SJCRH30 (cell line): ENCODE measurements at regions not wholly inside any gene's neighbourhood (a gene's known extent, or its start where the extent isn't known, plus 50 kb on each side); places are given as distances from the start of the nearest gene placed in this dataset.
"Not testable (repeated sequence)": the region's sequence is repeated elsewhere in the genome, so short reads cannot be mapped to it uniquely, and the experiment has no call there.

Experiments used
- DNase-seq, 2 experiments: peaks; one replicate each; pipeline ENCODE4 v3.0.0-alpha.2; 2015 to 2020
- H3K27ac ChIP-seq: fragments of 250-450 bp; sonication (Bioruptor Pico); 2 replicates; pipeline ENCODE4 v1.5.1; 2020; ENCODE audit warnings: mild to moderate bottlenecking, moderate library complexity
- H3K27me3 ChIP-seq: fragments of 250-450 bp; sonication (Bioruptor Pico); 2 replicates; pipeline ENCODE4 v1.5.1; 2020; ENCODE audit warnings: mild to moderate bottlenecking, moderate library complexity
- H3K36me3 ChIP-seq: fragments of 250-450 bp; sonication (Bioruptor Pico); 2 replicates; pipeline ENCODE4 v1.5.1; 2020; ENCODE audit warnings: mild to moderate bottlenecking, moderate library complexity
- H3K4me1 ChIP-seq: fragments of 250-450 bp; sonication (Bioruptor Pico); 2 replicates; pipeline ENCODE4 v1.5.1; 2020; ENCODE audit warnings: mild to moderate bottlenecking, moderate library complexity
- H3K4me3 ChIP-seq: fragments of 250-450 bp; sonication (Bioruptor Pico); 2 replicates; pipeline ENCODE4 v1.5.1; 2020; ENCODE audit warnings: mild to moderate bottlenecking, moderate library complexity
- H3K9me3 ChIP-seq: fragments of 250-450 bp; sonication (Bioruptor Pico); replicated peaks from 2 replicates; pipeline ENCODE4 v1.5.1; 2020; ENCODE audit warnings: mild to moderate bottlenecking, moderate library complexity

DNA sequence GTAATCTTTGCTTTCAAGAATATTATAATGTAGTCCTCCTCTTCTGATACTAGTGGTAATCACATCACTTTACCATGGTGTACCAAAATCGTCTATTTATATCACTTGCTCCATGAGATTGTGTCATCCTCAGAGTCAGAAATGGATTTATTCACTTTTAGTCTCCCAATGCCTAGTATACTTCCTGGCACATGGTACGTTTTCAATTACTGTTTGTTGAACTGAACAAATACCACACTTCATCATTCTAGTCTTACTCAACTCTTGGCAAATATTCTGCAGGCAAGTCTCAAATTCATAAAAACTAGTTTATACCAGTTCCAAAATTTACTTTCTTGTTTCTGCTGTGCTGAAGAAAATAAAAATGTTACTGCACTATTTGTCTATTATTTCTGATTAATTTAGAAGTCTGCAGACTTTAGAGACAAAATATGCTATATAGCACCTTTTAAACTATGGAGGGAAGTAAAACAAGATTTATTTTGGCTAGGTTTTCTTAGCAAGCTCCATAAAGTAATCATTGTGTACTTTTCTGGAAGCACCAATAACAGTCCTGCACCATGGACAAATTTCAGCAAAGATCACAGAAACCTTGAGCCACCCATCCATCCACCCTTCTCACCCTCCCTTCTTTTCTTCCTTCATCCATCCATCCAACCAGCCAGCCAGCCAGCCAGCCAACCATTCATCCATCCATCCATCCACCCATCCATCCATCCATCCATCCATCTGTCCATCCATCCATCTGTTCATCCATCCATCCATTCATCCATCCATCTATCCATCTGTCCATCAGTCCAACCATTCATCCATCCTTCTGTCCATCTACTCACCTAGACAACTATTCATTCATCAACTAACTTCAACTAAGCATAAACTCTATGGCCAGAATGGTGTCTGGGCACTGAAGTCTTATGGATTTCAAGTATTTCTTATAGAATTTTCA, 102.1 kb upstream of the STMND1 start:
- Histone ChIP-seq H3K36me3 (no peaks in the 10 kb centered on the region), H3K27me3 (no peaks in the 10 kb centered on the region), H3K4me3 (no peak overlapping the region), H3K4me1 (no peaks in the 10 kb centered on the region), H3K27ac (no peak overlapping the region), H3K9me3 (no peaks in the 10 kb centered on the region)
- no peak for DNase-seq

DNA sequence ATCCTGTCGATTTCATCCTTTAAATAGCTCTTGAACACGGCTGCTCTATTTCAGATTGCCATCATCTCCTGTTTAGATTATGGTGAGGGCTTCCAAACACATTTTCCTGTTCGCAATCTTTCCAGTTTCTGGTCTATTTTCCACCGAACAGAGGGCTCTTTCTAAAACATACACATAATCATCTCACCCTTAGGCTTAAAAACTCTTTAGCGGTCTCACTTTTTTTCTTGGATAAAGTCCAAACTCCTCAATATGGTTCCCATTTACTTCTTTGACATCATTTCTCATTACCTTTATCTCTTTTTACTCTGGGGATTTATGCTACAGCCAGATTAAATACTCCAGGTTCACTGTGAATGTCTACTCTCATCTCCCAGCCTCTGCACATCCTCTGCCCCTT, 103.4 kb upstream of the STMND1 start:
- Histone ChIP-seq H3K4me3 (no peak overlapping the region), H3K36me3 (no peaks in the 10 kb centered on the region), H3K9me3 (no peaks in the 10 kb centered on the region), H3K4me1 (no peaks in the 10 kb centered on the region), H3K27ac (no peak overlapping the region), H3K27me3 (no peaks in the 10 kb centered on the region)
- DNase-seq = no peak

DNA sequence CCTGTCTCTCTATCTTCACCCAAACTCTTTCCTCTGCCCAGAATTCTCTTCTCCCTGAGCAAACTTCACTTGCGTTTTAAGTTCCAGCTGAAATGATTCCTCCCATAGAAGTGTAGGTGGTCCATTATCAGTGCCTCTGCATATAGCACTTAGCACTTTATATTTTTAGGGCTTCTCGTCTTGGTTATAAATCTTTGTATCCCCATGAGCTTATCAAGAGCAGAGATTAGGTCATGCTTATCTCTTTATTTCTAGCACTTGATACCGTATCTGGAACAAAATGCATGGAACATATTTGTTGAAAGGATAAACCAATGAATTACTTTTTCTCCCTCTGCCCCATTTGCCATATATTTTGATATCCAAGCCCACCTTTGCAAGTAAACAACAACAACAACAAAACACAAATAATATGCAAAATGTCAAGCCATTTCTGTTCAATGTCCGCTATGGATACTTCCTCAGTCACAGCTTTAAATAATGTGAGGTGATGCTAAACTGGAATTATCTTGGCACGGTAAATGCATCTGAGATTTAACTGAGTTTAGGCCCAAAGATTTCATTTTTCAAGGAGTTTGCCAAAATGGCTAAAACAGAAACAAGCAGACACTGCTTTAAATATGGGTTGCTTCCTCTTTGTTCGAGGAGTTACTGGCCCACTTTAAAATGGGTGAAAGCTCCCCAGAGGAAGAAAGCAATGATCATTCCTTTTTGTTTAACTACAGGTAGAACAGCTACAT, 106.2 kb upstream of the STMND1 start:
- Histone ChIP-seq H3K9me3 (no peaks in the 10 kb centered on the region), H3K4me1 (no peaks in the 10 kb centered on the region), H3K27ac (no peak overlapping the region), H3K36me3 (no peaks in the 10 kb centered on the region), H3K4me3 (no peak overlapping the region), H3K27me3 (no peaks in the 10 kb centered on the region)
- DNase-seq = no peak

DNA sequence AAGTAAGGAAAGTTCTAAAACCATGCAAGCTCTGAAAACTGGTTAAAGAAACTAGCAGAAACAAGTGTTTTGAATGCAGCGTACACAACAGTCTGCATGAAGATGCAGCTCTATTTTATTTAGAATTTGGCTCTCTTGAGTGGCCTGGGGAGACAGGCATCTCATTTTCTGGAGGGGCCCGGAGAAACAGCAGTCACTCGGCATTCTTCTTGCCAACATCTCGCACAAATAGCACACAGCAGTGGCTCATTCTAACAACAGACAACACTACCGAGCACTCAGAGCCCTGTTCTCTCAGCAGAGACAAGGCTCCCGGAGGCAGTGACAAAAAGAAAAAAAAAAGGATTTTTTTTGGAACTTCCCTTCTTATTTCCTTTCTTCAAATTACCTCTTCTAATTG, 108.5 kb upstream of the STMND1 start:
- Histone ChIP-seq H3K36me3 (no peaks in the 10 kb centered on the region), H3K4me3 (no peak overlapping the region), H3K4me1 (no peaks in the 10 kb centered on the region), H3K27me3 (no peaks in the 10 kb centered on the region), H3K9me3 (no peaks in the 10 kb centered on the region), H3K27ac (no peak overlapping the region)
- DNase-seq = no peak

DNA sequence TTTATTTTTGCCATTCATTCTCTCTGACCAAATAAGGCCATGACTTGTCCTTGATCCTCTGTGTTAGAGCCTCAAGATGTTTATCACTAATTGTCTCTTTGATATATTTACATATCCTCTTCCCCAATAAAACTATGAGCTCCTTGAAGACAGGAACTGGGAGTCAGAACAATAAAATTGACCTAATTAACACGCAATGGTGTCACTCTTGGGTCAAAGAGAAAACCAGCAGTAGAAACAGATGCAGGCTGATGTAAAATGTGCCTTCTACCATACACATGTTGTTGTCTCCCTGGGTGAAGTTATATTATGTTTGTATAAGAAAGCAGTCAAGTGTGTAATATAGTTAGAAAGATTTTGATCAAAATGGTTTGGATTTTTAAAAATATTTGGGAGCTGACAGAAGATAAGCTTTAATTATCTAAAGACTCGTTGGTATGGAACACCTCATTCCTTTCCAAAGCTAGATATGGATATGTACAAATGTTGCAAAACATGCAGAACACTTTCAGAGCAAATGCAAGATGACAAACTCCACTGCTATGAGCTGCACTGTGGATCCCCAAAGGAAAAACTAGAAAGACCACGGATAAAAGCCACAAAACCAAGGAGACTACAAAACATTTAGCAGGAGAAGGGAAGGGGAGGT, 109.7 kb upstream of the STMND1 start:
- Histone ChIP-seq H3K36me3 (no peaks in the 10 kb centered on the region), H3K27me3 (no peaks in the 10 kb centered on the region), H3K27ac (no peak overlapping the region), H3K4me1 (no peaks in the 10 kb centered on the region), H3K9me3 (no peaks in the 10 kb centered on the region), H3K4me3 (no peak overlapping the region)
- DNase-seq = no peak

DNA sequence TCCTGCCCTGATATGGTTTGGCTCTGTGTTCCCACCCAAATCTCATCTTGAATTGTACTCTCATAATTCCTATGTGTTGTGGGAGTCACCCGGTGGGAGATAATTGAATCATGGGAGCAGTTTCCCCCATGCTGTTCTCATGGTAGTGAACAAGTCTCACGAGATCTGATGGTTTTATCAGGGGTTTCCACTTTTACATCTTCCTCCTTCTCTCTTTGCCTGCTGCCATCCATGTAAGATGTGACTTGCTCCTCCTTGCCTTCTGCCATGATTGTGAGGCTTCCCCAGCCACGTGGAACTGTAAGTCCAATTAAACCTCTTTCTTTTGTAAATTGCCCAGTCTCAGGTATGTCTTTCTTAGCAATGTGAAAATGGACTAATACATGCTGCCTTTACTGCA, 111.9 kb upstream of the STMND1 start:
- H3K27me3 ChIP-seq, DNase-seq, H3K27ac ChIP-seq, H3K36me3 ChIP-seq, H3K9me3 ChIP-seq, H3K4me3 ChIP-seq, H3K4me1 ChIP-seq: not testable (repeated sequence)

DNA sequence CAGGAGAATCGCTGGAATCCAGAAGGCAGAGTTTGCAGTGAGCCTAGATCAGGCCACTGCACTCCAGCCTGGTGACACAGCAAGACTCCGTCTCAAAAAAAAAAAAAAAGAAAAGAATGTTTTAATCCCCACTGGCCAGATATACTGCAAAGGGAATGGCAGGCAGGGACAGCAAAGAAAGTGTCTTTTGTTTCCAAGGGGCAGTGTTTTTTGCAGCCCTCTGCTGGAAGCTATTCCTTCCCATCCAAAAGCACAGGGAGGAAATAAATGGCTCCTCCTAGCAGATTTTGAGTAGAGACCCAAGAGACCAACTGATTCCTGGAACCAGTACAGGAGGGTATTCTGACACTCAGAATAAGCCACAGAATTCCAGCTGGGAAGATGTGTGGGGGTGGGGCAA, 112.5 kb upstream of the STMND1 start:
- Histone ChIP-seq H3K27ac (no peak overlapping the region), H3K27me3 (no peaks in the 10 kb centered on the region), H3K36me3 (no peaks in the 10 kb centered on the region), H3K4me1 (peaks cover 7% of the 10 kb centered on the region), H3K4me3 (no peak overlapping the region), H3K9me3 (no peaks in the 10 kb centered on the region)
- DNase-seq = no peak

DNA sequence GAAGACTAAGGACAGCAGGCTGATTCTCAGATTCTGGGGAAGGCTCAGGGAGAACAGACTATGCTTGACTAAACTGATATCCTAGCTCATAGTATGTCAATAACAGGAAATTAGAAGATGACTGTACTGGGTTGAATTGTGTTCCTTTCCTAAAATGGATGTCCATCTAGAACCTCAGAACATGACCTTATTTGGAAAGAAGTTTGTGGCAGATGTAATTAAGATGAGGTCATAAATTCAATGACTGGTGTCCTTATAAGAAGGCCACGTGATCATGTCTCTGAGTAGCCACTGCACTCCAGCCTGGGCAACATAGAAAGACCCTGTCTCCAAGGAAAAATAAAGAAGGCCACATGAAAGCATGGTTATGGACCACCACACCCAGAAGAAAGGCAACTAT, 113.9 kb upstream of the STMND1 start:
- DNase-seq = no peak
- no peak overlapping the region for H3K27ac ChIP-seq
- no peaks in the 10 kb centered on the region for H3K9me3 ChIP-seq
- peaks cover 12% of the 10 kb centered on the region for H3K4me1 ChIP-seq
- H3K36me3 ChIP-seq = no peaks in the 10 kb centered on the region
- H3K4me3 ChIP-seq = no peak overlapping the region
- H3K27me3 ChIP-seq = no peaks in the 10 kb centered on the region

DNA sequence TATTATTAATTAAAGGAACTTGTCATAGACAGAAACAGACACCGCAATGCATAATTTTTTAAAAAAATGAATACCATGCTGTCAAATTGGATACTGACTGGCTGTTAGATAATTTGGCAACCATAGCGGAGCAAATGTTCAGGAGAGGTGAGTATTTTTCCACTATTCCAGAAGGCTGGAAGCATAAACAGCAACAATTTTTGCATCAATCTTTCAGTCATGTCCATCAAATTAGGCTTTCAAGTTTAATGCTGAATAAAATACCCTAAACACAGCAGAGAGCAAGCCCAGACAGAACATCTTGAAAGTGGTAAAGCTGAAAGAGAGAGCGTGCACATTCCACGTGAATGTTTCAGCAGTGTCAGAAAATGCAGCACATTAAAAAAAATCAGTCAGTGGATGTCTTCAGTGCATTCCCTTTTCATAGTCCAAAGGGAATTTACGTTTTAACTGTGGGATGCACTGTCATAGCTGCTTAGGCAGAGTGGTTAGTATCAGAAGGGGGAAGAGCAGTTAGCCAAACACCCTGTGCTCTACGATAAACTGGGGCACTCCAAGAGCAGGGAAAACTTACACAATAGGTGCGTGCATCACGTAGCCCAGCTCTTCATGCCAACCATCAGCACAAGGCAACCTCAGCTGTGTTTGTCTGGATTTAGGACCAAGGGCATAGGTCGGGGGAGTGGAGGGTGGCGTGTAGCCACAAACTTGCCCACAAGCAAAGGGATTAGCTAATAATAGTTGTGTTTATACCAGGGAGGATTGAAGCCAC, 116.2 kb upstream of the STMND1 start:
- H3K4me3 ChIP-seq = peak overlapping the region; percentile 2; the same call in 1 of the 2 replicates
- H3K27me3 ChIP-seq = no peaks in the 10 kb centered on the region
- no peaks in the 10 kb centered on the region for H3K9me3 ChIP-seq
- H3K27ac ChIP-seq = peak overlapping the region; percentile 31; the same call in 1 of the 2 replicates
- peak; percentile 56 to 71 for DNase-seq
- H3K36me3 ChIP-seq = no peaks in the 10 kb centered on the region
- H3K4me1 ChIP-seq = peaks cover 19% of the 10 kb centered on the region

DNA sequence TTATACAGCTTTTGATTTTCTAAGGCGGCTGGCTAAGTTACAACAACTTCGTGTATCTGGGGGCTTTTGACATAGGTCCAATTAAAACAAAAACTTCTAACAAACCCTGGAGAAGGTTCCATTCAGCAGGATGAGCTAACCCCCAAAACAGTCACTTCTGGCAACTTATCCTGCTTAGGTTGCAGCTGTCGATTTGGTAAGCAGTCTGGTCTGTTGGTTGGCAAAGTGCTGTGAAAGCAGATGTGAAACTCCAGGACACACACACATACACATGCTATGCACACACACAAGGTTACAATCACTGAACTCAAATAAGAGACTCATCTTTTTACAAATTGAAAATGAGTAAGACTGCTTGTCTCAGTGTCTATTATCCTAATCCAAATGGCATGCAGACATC, 119.0 kb upstream of the STMND1 start:
- H3K4me1 ChIP-seq = peaks cover 19% of the 10 kb centered on the region
- H3K27ac ChIP-seq = peak overlapping the region; percentile 30
- no peaks in the 10 kb centered on the region for H3K9me3 ChIP-seq
- peak; percentile 78 to 89 for DNase-seq
- no peak overlapping the region for H3K4me3 ChIP-seq
- no peaks in the 10 kb centered on the region for H3K36me3 ChIP-seq
- H3K27me3 ChIP-seq = no peaks in the 10 kb centered on the region

DNA sequence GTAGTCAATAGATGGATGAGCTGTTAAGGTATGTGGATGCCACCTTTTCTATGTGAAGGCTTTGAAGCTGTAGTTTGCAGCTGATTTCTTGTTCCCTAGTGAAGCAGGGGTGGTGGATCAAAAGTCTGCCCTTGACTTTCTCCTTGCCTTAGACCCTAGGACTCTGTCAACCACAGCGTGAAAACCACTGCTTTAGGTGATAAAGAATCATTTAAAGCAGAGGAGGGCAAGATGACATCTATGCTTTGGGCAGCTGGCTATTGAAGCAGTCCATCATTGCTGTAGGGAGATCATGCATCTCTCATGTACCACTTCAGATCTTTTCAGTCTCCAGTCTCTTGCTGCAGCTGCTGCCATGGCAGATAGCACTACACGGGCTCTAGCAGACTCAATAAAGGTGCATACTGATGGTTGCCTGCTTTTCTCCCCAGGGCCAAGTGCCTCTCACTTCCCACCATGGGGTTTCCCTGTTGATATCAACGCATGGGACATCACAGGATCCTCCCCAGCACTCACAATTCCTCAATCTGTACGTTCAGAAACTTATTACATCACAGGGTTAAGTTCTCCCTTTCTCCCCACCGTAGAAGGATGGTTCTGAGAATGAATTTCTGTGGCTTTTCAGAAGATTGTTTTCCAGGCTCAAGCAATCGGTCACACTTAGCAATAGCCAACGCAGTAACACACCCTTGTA, 122.0 kb upstream of the STMND1 start:
- Histone ChIP-seq H3K36me3 (no peaks in the 10 kb centered on the region), H3K4me1 (peaks cover 12% of the 10 kb centered on the region), H3K27ac (no peak overlapping the region), H3K9me3 (no peaks in the 10 kb centered on the region), H3K27me3 (no peaks in the 10 kb centered on the region), H3K4me3 (no peak overlapping the region)
- no peak for DNase-seq

DNA sequence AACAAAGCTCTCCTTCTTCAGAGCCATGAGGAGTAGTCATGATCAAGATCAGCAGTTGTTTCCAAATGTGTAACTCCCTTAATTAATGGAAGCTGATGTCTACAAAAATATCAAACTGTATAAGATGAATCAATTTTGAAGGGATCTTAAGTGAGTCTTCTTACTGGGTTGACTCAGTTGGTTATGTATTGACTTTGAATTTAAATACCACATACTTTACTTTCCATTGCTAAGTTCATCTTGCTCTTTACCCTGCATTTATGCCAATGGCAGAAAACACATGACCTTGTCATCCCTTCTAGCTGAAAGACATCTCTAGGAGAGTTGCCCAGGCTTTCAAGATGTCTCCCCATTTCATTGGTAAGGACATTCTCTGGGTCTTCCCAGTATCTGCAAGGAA, 123.2 kb upstream of the STMND1 start:
- no peaks in the 10 kb centered on the region for H3K9me3 ChIP-seq
- no peak overlapping the region for H3K4me3 ChIP-seq
- no peaks in the 10 kb centered on the region for H3K27me3 ChIP-seq
- DNase-seq = no peak
- H3K27ac ChIP-seq = no peak overlapping the region
- H3K36me3 ChIP-seq = no peaks in the 10 kb centered on the region
- peaks cover 12% of the 10 kb centered on the region for H3K4me1 ChIP-seq

DNA sequence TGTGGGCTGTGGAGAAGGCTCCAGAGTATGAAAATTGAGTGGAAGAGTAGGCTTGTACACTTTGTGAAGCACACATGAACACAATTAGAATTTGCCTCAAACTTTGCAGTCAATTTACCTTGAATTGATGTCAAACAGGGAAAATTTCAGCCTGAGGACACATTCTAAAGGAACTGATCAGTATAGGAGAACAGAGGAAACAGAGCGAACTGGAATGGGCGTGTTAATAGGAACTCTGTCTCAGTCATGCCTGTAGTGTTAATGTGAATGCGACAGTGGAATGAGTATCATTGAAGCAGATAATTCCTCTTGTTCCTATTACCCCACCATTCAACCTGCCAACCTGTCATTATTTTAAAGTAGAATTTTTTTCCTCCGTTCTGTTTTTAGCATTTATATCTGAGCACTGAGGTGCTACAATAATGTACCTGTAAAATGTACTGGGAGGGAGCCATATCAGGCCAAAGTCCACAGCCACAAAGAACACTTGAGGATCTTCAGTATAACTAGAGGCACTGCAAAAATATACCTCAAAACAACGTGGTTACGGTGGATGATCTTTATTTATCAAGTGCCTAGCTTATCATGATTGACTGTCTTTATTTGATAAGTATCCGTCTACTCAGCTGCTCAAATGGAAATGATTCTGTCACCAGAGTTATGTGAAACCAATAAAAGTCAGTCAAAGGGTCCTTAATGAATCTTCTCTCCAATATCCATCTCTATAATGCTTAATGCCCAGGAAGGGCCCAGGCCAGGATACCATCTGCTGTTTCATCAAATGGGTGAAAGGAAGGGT, 125.3 kb upstream of the STMND1 start:
- Histone ChIP-seq H3K27me3 (no peaks in the 10 kb centered on the region), H3K4me3 (no peak overlapping the region), H3K27ac (no peak overlapping the region), H3K36me3 (no peaks in the 10 kb centered on the region), H3K4me1 (no peaks in the 10 kb centered on the region), H3K9me3 (no peaks in the 10 kb centered on the region)
- no peak for DNase-seq
